H1 (cell line): ENCODE measurements at regions not wholly inside any gene's neighbourhood (a gene's known extent, or its start where the extent isn't known, plus 50 kb on each side); places are given as distances from the start of the nearest gene placed in this dataset.

ENCODE experiments used
- CBX5 ChIP-seq: fragments of 300-800, 300-1000 bp; sonication (generic); IDR thresholded peaks from 2 replicates; pipeline ENCODE4 v1.7.1; 2016; ENCODE audit warnings: antibody characterized with exemption, low read length, low read depth
- CEBPB ChIP-seq: IDR thresholded peaks from 2 replicates; pipeline ENCODE4 v1.6.1; 2012; ENCODE audit warnings: low read depth, low read length
- SAP30 ChIP-seq: fragments of 300-600 bp; sonication (generic); IDR thresholded peaks from 2 replicates; pipeline ENCODE4 v1.7.1; 2012; ENCODE audit warnings: low read length, moderate library complexity, mild to moderate bottlenecking, inconsistent platforms; ENCODE audit not compliant: insufficient read depth, insufficient replicate concordance
- TAF1 ChIP-seq: IDR thresholded peaks from 2 replicates; pipeline ENCODE4 v1.6.1; 2011; ENCODE audit warnings: mild to moderate bottlenecking, low read depth, low read length
- TBP ChIP-seq: IDR thresholded peaks from 2 replicates; pipeline ENCODE4 v1.6.1; 2011; ENCODE audit warnings: low read depth, low read length, improper control_type of control experiment
- TCF12 ChIP-seq: IDR thresholded peaks from 2 replicates; pipeline ENCODE4 v1.6.1; 2011; ENCODE audit warnings: low read depth, mild to moderate bottlenecking, low read length
- YY1 ChIP-seq: IDR thresholded peaks from 2 replicates; pipeline ENCODE4 v1.6.1; 2011; ENCODE audit warnings: low read depth, mild to moderate bottlenecking, low read length
- TF ChIP-seq, protein P1 (sequence below): fragments of 300-600 bp; sonication (generic); IDR thresholded peaks from 2 replicates; pipeline ENCODE4 v1.7.1; 2012; ENCODE audit warnings: low read length, moderate library complexity, mild to moderate bottlenecking, inconsistent platforms; ENCODE audit not compliant: insufficient replicate concordance

DNA sequence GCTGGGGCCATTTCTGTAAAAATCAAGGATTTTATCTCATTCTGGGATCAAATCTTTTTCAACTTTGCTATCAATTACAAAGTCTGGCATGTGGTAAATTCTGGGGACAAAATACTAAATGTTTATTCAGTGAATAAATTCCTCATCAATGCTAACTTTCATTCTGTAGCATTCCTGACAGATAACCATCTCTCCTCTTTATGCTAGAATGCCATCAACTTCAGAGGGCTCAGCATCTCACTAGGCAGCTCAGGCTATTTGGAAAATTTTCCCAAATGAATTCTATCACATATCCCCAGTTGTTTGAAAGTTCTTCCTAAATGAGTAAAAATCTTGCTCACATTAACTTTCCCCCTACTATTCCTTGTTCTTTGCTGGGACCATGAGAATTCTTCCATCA is 163.0 kb upstream of the DAB1 start (continued):
- TF ChIP-seq, protein P1, sequence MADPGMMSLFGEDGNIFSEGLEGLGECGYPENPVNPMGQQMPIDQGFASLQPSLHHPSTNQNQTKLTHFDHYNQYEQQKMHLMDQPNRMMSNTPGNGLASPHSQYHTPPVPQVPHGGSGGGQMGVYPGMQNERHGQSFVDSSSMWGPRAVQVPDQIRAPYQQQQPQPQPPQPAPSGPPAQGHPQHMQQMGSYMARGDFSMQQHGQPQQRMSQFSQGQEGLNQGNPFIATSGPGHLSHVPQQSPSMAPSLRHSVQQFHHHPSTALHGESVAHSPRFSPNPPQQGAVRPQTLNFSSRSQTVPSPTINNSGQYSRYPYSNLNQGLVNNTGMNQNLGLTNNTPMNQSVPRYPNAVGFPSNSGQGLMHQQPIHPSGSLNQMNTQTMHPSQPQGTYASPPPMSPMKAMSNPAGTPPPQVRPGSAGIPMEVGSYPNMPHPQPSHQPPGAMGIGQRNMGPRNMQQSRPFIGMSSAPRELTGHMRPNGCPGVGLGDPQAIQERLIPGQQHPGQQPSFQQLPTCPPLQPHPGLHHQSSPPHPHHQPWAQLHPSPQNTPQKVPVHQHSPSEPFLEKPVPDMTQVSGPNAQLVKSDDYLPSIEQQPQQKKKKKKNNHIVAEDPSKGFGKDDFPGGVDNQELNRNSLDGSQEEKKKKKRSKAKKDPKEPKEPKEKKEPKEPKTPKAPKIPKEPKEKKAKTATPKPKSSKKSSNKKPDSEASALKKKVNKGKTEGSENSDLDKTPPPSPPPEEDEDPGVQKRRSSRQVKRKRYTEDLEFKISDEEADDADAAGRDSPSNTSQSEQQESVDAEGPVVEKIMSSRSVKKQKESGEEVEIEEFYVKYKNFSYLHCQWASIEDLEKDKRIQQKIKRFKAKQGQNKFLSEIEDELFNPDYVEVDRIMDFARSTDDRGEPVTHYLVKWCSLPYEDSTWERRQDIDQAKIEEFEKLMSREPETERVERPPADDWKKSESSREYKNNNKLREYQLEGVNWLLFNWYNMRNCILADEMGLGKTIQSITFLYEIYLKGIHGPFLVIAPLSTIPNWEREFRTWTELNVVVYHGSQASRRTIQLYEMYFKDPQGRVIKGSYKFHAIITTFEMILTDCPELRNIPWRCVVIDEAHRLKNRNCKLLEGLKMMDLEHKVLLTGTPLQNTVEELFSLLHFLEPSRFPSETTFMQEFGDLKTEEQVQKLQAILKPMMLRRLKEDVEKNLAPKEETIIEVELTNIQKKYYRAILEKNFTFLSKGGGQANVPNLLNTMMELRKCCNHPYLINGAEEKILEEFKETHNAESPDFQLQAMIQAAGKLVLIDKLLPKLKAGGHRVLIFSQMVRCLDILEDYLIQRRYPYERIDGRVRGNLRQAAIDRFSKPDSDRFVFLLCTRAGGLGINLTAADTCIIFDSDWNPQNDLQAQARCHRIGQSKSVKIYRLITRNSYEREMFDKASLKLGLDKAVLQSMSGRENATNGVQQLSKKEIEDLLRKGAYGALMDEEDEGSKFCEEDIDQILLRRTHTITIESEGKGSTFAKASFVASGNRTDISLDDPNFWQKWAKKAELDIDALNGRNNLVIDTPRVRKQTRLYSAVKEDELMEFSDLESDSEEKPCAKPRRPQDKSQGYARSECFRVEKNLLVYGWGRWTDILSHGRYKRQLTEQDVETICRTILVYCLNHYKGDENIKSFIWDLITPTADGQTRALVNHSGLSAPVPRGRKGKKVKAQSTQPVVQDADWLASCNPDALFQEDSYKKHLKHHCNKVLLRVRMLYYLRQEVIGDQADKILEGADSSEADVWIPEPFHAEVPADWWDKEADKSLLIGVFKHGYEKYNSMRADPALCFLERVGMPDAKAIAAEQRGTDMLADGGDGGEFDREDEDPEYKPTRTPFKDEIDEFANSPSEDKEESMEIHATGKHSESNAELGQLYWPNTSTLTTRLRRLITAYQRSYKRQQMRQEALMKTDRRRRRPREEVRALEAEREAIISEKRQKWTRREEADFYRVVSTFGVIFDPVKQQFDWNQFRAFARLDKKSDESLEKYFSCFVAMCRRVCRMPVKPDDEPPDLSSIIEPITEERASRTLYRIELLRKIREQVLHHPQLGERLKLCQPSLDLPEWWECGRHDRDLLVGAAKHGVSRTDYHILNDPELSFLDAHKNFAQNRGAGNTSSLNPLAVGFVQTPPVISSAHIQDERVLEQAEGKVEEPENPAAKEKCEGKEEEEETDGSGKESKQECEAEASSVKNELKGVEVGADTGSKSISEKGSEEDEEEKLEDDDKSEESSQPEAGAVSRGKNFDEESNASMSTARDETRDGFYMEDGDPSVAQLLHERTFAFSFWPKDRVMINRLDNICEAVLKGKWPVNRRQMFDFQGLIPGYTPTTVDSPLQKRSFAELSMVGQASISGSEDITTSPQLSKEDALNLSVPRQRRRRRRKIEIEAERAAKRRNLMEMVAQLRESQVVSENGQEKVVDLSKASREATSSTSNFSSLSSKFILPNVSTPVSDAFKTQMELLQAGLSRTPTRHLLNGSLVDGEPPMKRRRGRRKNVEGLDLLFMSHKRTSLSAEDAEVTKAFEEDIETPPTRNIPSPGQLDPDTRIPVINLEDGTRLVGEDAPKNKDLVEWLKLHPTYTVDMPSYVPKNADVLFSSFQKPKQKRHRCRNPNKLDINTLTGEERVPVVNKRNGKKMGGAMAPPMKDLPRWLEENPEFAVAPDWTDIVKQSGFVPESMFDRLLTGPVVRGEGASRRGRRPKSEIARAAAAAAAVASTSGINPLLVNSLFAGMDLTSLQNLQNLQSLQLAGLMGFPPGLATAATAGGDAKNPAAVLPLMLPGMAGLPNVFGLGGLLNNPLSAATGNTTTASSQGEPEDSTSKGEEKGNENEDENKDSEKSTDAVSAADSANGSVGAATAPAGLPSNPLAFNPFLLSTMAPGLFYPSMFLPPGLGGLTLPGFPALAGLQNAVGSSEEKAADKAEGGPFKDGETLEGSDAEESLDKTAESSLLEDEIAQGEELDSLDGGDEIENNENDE: no peak
- TF ChIP-seq TBP (no peak), CEBPB (no peak), TAF1 (no peak), TCF12 (no peak), CBX5 (no peak), SAP30 (no peak), YY1 (no peak)
- TF ChIP-seq, all 59 proteins: peak for 0
